Osteoblast (primary cell): ENCODE measurements at regions not wholly inside any gene's neighbourhood (a gene's known extent, or its start where the extent isn't known, plus 50 kb on each side); places are given as distances from the start of the nearest gene placed in this dataset.

Experiments used
- DNase-seq: peaks from one replicate; pipeline ENCODE4 v3.0.0; 2011; ENCODE audit warnings: low spot score, mixed read lengths; ENCODE audit not compliant: insufficient read length; ENCODE audit errors: missing footprints
- H2AFZ ChIP-seq: 2 replicates; pipeline ENCODE4 v1.6.0; 2011; ENCODE audit warnings: mild to moderate bottlenecking, low read length
- H3K27ac ChIP-seq: 2 replicates; pipeline ENCODE4 v1.5.1; 2011; ENCODE audit warnings: mild to moderate bottlenecking, low read depth, low read length, moderate library complexity
- H3K27me3 ChIP-seq: 2 replicates; pipeline ENCODE4 v1.6.0; 2012; ENCODE audit warnings: mild to moderate bottlenecking, control low read depth, inconsistent platforms, low read length, moderate library complexity; ENCODE audit not compliant: insufficient read depth
- H3K36me3 ChIP-seq: 2 replicates; pipeline ENCODE4 v1.5.1; 2011; ENCODE audit warnings: mild to moderate bottlenecking, low read length, control low read depth, moderate library complexity; ENCODE audit not compliant: insufficient read depth
- H3K4me1 ChIP-seq: 2 replicates; pipeline ENCODE4 v1.5.1; 2011; ENCODE audit warnings: mild to moderate bottlenecking, low read length, control low read depth, moderate library complexity; ENCODE audit not compliant: insufficient read depth
- H3K4me2 ChIP-seq: 2 replicates; pipeline ENCODE4 v1.6.0; 2011; ENCODE audit warnings: mild to moderate bottlenecking, low read length; ENCODE audit not compliant: insufficient read depth
- H3K4me3 ChIP-seq: fragments of 200-600 bp; sonication (generic); 3 replicates; pipeline ENCODE4 v1.5.1; 2012; ENCODE audit warnings: mild to moderate bottlenecking, low read length, inconsistent platforms; ENCODE audit not compliant: insufficient read depth
- H3K79me2 ChIP-seq: 2 replicates; pipeline ENCODE4 v1.6.0; 2012; ENCODE audit warnings: mild to moderate bottlenecking, low read length, control low read depth, inconsistent platforms; ENCODE audit not compliant: insufficient read depth
- H3K9me3 ChIP-seq: 2 replicates; pipeline ENCODE4 v1.5.1; 2011; ENCODE audit warnings: low read depth, low read length, control low read depth
- H4K20me1 ChIP-seq: 2 replicates; pipeline ENCODE4 v1.6.0; 2012; ENCODE audit warnings: mild to moderate bottlenecking, low read length, control low read depth; ENCODE audit not compliant: insufficient read depth
- CTCF ChIP-seq: IDR thresholded peaks from 2 replicates; pipeline ENCODE4 v1.5.1; 2011; ENCODE audit warnings: mild to moderate bottlenecking, low read depth, low read length, moderate library complexity; ENCODE audit errors: extremely low read depth

DNA sequence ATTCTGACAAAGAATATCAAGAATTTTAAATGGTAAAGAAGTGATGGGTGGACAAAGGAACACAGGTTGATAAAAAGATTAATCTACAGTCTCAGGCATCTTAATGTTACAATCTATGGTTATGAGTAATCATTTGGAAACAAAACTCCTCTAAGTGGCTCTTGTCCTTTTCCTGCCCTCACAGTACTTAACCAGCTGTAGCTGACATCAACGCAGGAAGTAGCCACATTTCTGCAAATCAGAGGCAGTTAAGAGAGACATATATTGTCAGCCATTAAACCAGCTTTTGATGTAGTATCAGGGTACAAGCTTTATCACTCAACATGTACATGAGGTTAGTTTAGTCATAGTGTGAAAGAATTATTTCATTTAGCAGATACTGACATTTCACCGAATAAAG, 244.6 kb downstream of the NR4A2 start:
- Histone ChIP-seq H3K4me1 (no peaks in the 10 kb centered on the region), H3K4me3 (no peak overlapping the region), H3K27me3 (no peaks in the 10 kb centered on the region), H3K27ac (no peak overlapping the region), H4K20me1 (no peaks in the 10 kb centered on the region), H3K79me2 (no peaks in the 10 kb centered on the region), H3K4me2 (no peak overlapping the region), H2AFZ (no peak overlapping the region), H3K36me3 (no peaks in the 10 kb centered on the region), H3K9me3 (no peaks in the 10 kb centered on the region)
- DNase-seq: no peak
- no peak for TF ChIP-seq CTCF

GRCh38 chr2:156083763-156084493, 248.6 kb downstream of the NR4A2 start:
- H3K79me2 ChIP-seq: no peaks in the 10 kb centered on the region
- no peaks in the 10 kb centered on the region for H3K27me3 ChIP-seq
- no peaks in the 10 kb centered on the region for H3K36me3 ChIP-seq
- DNase-seq: no peak
- H2AFZ ChIP-seq: no peak overlapping the region
- no peak overlapping the region for H3K4me2 ChIP-seq
- no peak overlapping the region for H3K4me3 ChIP-seq
- no peaks in the 10 kb centered on the region for H3K9me3 ChIP-seq
- no peaks in the 10 kb centered on the region for H4K20me1 ChIP-seq
- TF ChIP-seq CTCF: no peak
- H3K27ac ChIP-seq: no peak overlapping the region
- no peaks in the 10 kb centered on the region for H3K4me1 ChIP-seq

DNA sequence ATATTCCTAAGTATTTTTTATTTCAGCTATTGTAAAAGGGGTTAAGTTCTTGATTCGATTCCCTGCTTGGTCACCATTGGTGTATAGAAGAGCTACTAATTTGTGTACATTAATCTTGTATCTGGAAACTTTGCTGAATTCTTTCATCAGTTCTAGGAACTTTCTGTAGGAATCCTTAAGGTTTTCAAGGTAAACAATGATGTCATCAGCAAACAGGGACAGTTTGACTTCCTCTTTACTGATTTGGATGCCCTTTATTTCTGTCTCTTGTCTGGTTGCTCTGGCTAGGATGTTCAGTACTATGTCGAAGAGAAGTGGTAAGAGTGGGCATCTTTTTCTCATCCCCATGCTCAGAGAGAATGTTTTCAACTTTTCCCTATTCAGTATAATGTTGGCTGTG, 252.7 kb downstream of the NR4A2 start:
- no peak overlapping the region for H3K4me2 ChIP-seq
- H3K36me3 ChIP-seq: no peaks in the 10 kb centered on the region
- no peak overlapping the region for H2AFZ ChIP-seq
- H3K27ac ChIP-seq: no peak overlapping the region
- no peak for TF ChIP-seq CTCF
- no peaks in the 10 kb centered on the region for H3K79me2 ChIP-seq
- no peak overlapping the region for H3K4me3 ChIP-seq
- H3K27me3 ChIP-seq: no peaks in the 10 kb centered on the region
- no peaks in the 10 kb centered on the region for H3K4me1 ChIP-seq
- no peak for DNase-seq
- H3K9me3 ChIP-seq: no peaks in the 10 kb centered on the region
- no peaks in the 10 kb centered on the region for H4K20me1 ChIP-seq

DNA sequence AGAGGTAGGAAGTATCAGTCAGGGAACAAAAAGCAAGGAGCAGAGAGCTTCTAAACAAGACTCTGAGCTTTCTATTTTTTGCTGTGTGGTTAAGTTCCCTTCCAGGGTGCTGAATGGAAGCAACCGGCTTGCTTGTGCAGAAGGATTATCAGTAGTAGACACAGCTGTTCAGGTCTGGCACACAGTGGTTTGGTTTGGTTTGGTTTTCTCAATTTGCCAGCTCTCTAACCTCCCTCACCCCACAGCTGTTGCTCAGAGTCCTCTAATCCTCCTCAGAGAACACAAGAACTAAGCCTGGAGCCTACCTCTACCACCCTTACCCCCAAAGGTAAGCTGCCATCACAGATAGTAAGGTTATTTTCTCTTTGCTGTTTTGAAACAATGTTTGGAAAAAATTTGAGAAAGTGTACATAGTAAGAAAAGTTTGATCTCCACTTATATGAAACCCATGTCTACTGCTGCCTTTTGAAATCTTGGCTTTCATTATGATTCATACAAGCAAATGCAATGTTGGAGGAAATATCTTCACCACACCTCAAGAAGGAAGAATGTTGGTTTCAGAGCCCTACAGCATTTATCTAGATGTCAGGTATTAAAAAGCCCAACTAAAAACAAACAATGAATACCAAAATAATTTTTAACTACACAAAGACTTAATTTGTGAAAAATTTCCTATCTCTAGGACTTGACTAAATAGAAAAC, 255.3 kb downstream of the NR4A2 start:
- Histone ChIP-seq H3K79me2 (no peaks in the 10 kb centered on the region), H3K36me3 (no peaks in the 10 kb centered on the region), H3K27me3 (no peaks in the 10 kb centered on the region), H3K4me1 (no peaks in the 10 kb centered on the region), H3K4me3 (no peak overlapping the region), H4K20me1 (no peaks in the 10 kb centered on the region), H2AFZ (no peak overlapping the region), H3K27ac (no peak overlapping the region), H3K4me2 (no peak overlapping the region), H3K9me3 (no peaks in the 10 kb centered on the region)
- DNase-seq: no peak
- TF ChIP-seq CTCF: no peak
